LNCAP (cell line): ENCODE measurements at regions not wholly inside any gene's neighbourhood (a gene's known extent, or its start where the extent isn't known, plus 50 kb on each side); places are given as distances from the start of the nearest gene placed in this dataset.

Source experiments
- CTCF ChIP-seq: fragments of 450-650 bp; IDR thresholded peaks from 2 replicates; pipeline ENCODE4 v1.5.1; 2017; ENCODE audit warnings: mild to moderate bottlenecking

- no peak for TF ChIP-seq CTCF
These were observed 141.6 kb upstream of the GDF10 start for GRCh38 chr10:47158116-47159071.

- TF ChIP-seq CTCF, result no peak
These were observed 140.4 kb upstream of the GDF10 start for GRCh38 chr10:47159361-47160260.

GRCh38 chr10:47160261-47160908 is 139.6 kb upstream of the GDF10 start:
- no peak for TF ChIP-seq CTCF

- no peak for TF ChIP-seq CTCF
These were observed 139.0 kb upstream of the GDF10 start for GRCh38 chr10:47160967-47161366.

- TF ChIP-seq CTCF, result no peak
These were observed 138.5 kb upstream of the GDF10 start for GRCh38 chr10:47161465-47161864.

- TF ChIP-seq CTCF, result no peak
These were observed 135.7 kb upstream of the GDF10 start for GRCh38 chr10:47164126-47164799.

- TF ChIP-seq CTCF, result no peak
These were observed 135.2 kb upstream of the GDF10 start for GRCh38 chr10:47164800-47165128.
